Body of pancreas (tissue), 4 donors: ENCODE measurements at regions not wholly inside any gene's neighbourhood (a gene's known extent, or its start where the extent isn't known, plus 50 kb on each side); places are given as distances from the start of the nearest gene placed in this dataset.

Experiments
- CTCF ChIP-seq, 7 experiments: fragments of 450-650 bp in 4 of 7; fragments of 200-600 bp in 3 of 7; sonication (generic) in 3 of 7; IDR thresholded peaks; one replicate each; pipeline ENCODE4 v1.5.1; 2016 to 2019; ENCODE audit warnings: antibody characterized with exemption in 7 of 7
- POLR2A ChIP-seq, 3 donors: fragments of 450-650 bp; IDR thresholded peaks; one replicate each; pipeline ENCODE4 v1.6.1; 2016; ENCODE audit warnings: antibody characterized with exemption in 3 of 3, mild to moderate bottlenecking in 2 of 3

- no peak for TF ChIP-seq CTCF (IDR thresholded peaks at IDR 0.05)
- no peak for TF ChIP-seq POLR2A (IDR thresholded peaks at IDR 0.05)
Observed at GRCh38 chr1:204788470-204788869, 82.2 kb upstream of the NFASC start.
